22Rv1 (cell line): ENCODE measurements at regions not wholly inside any gene's neighbourhood (a gene's known extent, or its start where the extent isn't known, plus 50 kb on each side); places are given as distances from the start of the nearest gene placed in this dataset.

Experiments used
- CTCF ChIP-seq: fragments of 450-650 bp; IDR thresholded peaks from 2 replicates; pipeline ENCODE4 v1.5.1; 2017; ENCODE audit warnings: mild to moderate bottlenecking
- ZFX ChIP-seq: fragments of 450-650 bp; IDR thresholded peaks from 2 replicates; pipeline ENCODE4 v1.6.1; 2017; ENCODE audit warnings: antibody characterized with exemption, borderline replicate concordance

- no peak for TF ChIP-seq CTCF
- TF ChIP-seq ZFX = no peak
Measured at GRCh38 chr4:147362938-147363337, 118.0 kb upstream of the EDNRA start.
